ENCODE measurements at regions not wholly inside any gene's neighbourhood (a gene's known extent, or its start where the extent isn't known, plus 50 kb on each side); places are given as distances from the start of the nearest gene placed in this dataset.

DNA sequence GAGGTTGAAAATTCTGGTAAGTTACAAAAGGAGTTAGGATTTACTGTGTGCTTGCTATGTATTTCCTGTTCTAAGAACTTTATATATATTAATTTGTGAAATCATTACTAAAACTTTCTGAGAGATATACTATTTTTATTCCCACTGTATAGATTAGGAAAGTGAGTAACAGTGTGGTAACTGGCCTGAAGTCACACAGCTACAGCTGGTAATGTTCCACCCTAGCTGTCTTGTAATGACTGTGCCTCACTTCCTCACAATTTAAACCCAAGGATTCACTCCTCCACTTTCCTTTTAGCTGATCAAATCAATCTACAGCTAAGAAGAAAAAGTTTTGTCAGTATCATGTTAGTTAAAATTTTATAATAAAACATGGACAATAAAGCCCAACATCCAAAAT is 278.8 kb downstream of the GAS1 start (continued):
- TF ChIP-seq, protein P1, sequence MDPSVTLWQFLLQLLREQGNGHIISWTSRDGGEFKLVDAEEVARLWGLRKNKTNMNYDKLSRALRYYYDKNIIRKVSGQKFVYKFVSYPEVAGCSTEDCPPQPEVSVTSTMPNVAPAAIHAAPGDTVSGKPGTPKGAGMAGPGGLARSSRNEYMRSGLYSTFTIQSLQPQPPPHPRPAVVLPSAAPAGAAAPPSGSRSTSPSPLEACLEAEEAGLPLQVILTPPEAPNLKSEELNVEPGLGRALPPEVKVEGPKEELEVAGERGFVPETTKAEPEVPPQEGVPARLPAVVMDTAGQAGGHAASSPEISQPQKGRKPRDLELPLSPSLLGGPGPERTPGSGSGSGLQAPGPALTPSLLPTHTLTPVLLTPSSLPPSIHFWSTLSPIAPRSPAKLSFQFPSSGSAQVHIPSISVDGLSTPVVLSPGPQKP (CRISPR knock-in tag; IDR thresholded peaks at IDR 0.05) = no peak
- TF ChIP-seq, protein P2, sequence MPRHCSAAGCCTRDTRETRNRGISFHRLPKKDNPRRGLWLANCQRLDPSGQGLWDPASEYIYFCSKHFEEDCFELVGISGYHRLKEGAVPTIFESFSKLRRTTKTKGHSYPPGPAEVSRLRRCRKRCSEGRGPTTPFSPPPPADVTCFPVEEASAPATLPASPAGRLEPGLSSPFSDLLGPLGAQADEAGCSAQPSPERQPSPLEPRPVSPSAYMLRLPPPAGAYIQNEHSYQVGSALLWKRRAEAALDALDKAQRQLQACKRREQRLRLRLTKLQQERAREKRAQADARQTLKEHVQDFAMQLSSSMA (CRISPR knock-in tag; IDR thresholded peaks at IDR 0.05) = no peak

DNA sequence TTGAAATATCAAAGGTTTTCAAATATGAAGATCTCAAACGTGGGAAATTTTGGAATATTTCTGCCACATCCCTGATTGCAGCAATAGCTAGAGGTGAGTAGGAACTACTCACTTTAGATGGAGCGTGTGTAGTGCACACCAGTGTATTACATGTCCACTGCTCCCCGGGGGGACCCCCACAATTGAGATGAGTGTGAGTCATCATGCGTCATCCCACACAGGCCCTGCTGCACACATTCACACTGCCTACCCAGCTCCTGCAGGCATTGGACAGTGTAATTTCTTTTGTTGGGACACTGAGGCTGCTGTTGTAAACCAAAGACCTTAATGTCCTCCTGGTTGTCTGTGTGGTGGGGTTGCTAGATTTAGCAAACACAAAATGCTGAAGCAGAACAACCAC is 280.0 kb downstream of the GAS1 start:
- no TSS peak for BruUV-seq (replicated peaks)
- H3K9ac ChIP-seq (ENCODE audit: insufficient read depth in 1 of 2, low read depth in 2 of 2, low read length in 2 of 2) = no peak overlapping the region
- TF ChIP-seq, protein P3, sequence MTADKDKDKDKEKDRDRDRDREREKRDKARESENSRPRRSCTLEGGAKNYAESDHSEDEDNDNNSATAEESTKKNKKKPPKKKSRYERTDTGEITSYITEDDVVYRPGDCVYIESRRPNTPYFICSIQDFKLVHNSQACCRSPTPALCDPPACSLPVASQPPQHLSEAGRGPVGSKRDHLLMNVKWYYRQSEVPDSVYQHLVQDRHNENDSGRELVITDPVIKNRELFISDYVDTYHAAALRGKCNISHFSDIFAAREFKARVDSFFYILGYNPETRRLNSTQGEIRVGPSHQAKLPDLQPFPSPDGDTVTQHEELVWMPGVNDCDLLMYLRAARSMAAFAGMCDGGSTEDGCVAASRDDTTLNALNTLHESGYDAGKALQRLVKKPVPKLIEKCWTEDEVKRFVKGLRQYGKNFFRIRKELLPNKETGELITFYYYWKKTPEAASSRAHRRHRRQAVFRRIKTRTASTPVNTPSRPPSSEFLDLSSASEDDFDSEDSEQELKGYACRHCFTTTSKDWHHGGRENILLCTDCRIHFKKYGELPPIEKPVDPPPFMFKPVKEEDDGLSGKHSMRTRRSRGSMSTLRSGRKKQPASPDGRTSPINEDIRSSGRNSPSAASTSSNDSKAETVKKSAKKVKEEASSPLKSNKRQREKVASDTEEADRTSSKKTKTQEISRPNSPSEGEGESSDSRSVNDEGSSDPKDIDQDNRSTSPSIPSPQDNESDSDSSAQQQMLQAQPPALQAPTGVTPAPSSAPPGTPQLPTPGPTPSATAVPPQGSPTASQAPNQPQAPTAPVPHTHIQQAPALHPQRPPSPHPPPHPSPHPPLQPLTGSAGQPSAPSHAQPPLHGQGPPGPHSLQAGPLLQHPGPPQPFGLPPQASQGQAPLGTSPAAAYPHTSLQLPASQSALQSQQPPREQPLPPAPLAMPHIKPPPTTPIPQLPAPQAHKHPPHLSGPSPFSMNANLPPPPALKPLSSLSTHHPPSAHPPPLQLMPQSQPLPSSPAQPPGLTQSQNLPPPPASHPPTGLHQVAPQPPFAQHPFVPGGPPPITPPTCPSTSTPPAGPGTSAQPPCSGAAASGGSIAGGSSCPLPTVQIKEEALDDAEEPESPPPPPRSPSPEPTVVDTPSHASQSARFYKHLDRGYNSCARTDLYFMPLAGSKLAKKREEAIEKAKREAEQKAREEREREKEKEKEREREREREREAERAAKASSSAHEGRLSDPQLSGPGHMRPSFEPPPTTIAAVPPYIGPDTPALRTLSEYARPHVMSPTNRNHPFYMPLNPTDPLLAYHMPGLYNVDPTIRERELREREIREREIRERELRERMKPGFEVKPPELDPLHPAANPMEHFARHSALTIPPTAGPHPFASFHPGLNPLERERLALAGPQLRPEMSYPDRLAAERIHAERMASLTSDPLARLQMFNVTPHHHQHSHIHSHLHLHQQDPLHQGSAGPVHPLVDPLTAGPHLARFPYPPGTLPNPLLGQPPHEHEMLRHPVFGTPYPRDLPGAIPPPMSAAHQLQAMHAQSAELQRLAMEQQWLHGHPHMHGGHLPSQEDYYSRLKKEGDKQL (CRISPR knock-in tag; IDR thresholded peaks at IDR 0.05; ENCODE audit: borderline replicate concordance) = no peak
- TF ChIP-seq, protein P4, sequence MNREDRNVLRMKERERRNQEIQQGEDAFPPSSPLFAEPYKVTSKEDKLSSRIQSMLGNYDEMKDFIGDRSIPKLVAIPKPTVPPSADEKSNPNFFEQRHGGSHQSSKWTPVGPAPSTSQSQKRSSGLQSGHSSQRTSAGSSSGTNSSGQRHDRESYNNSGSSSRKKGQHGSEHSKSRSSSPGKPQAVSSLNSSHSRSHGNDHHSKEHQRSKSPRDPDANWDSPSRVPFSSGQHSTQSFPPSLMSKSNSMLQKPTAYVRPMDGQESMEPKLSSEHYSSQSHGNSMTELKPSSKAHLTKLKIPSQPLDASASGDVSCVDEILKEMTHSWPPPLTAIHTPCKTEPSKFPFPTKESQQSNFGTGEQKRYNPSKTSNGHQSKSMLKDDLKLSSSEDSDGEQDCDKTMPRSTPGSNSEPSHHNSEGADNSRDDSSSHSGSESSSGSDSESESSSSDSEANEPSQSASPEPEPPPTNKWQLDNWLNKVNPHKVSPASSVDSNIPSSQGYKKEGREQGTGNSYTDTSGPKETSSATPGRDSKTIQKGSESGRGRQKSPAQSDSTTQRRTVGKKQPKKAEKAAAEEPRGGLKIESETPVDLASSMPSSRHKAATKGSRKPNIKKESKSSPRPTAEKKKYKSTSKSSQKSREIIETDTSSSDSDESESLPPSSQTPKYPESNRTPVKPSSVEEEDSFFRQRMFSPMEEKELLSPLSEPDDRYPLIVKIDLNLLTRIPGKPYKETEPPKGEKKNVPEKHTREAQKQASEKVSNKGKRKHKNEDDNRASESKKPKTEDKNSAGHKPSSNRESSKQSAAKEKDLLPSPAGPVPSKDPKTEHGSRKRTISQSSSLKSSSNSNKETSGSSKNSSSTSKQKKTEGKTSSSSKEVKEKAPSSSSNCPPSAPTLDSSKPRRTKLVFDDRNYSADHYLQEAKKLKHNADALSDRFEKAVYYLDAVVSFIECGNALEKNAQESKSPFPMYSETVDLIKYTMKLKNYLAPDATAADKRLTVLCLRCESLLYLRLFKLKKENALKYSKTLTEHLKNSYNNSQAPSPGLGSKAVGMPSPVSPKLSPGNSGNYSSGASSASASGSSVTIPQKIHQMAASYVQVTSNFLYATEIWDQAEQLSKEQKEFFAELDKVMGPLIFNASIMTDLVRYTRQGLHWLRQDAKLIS (CRISPR knock-in tag; IDR thresholded peaks at IDR 0.05) = no peak
- TF ChIP-seq, protein P5, sequence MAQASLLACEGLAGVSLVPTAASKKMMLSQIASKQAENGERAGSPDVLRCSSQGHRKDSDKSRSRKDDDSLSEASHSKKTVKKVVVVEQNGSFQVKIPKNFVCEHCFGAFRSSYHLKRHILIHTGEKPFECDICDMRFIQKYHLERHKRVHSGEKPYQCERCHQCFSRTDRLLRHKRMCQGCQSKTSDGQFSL (CRISPR knock-in tag; IDR thresholded peaks at IDR 0.05) = no peak
- TF ChIP-seq, protein P5 (tag; IDR thresholded peaks at IDR 0.05) = no peak
- TF ChIP-seq MTF1 (CRISPR knock-in tag; IDR thresholded peaks at IDR 0.05; ENCODE audit: borderline replicate concordance) = no peak
- no peak overlapping the region for H3K4me3 ChIP-seq
- no peak overlapping the region for H3K4me2 ChIP-seq (ENCODE audit: insufficient read depth, low read length)
- no peak for FAIRE-seq
- H4K20me1 ChIP-seq (replicated peaks; ENCODE audit: control insufficient read depth, insufficient read depth, low read length) = no peaks in the 10 kb centered on the region
- H3K9me1 ChIP-seq (ENCODE audit: control insufficient read depth, insufficient read depth, low read length) = no peaks in the 10 kb centered on the region
- H3K79me2 ChIP-seq (ENCODE audit: control insufficient read depth, insufficient read depth, low read length) = no peaks in the 10 kb centered on the region
- intact Hi-C loops (cut with micrococcal nuclease) = no loop called here
- in situ Hi-C loops (cut with MboI) = no loop called here
- H3K27me3 ChIP-seq (ENCODE audit: control insufficient read depth in 2 of 2, insufficient read depth in 2 of 2, low read length in 2 of 2) = no peaks in the 10 kb centered on the region
- WGBS (ENCODE audit: insufficient coverage, low coverage, missing lambda C conversion rate) = 0% methylated on average over 1 of the region's 4 CpGs
- no peak overlapping the region for H2AFZ ChIP-seq (ENCODE audit: low read depth, low read length)
- H3K4me1 ChIP-seq (replicated peaks in 1 of 2; ENCODE audit: control insufficient read depth in 2 of 2, insufficient read depth in 2 of 2, low read length in 2 of 2) = no peaks in the 10 kb centered on the region
- no peak overlapping the region for H3K27ac ChIP-seq (ENCODE audit: extremely low read depth, low read depth, low read length)
- POLR2A ChIA-PET = no interaction called here
- no peak for DNase-seq (ENCODE audit: extremely low read depth in 1 of 4, low spot score in 3 of 4)
- H3K9me3 ChIP-seq (replicated peaks; ENCODE audit: control insufficient read depth, insufficient read depth, low read depth, low read length) = no peaks in the 10 kb centered on the region; the same call in 1 of the 2 replicates
- H3K36me3 ChIP-seq (ENCODE audit: control insufficient read depth, insufficient read depth, low read length) = no peaks in the 10 kb centered on the region
- no peak for ATAC-seq
- CTCF ChIA-PET (ENCODE audit: low intra/inter-chr PET ratio) = no interaction called here

Data from K562 (cell line).